ENCODE measurements at regions not wholly inside any gene's neighbourhood (a gene's known extent, or its start where the extent isn't known, plus 50 kb on each side); places are given as distances from the start of the nearest gene placed in this dataset.
A peak's percentile ranks its signal among the peaks of the same experiment; 100 is the strongest.

- DNase-seq (ENCODE audit: low spot score): no peak
Measured at GRCh38 chr21:25329227-25329825, 278.0 kb downstream of the MRPL39 start.

GRCh38 chr21:25328736-25329135, 278.5 kb downstream of the MRPL39 start:
- DNase-seq (ENCODE audit: low spot score): no peak

GRCh38 chr21:25326181-25326580, 281.1 kb downstream of the MRPL39 start:
- DNase-seq (ENCODE audit: low spot score): no peak

GRCh38 chr21:25324666-25325065, 282.6 kb downstream of the MRPL39 start:
- DNase-seq (ENCODE audit: low spot score): no peak

GRCh38 chr21:25323356-25323949, 283.8 kb downstream of the MRPL39 start:
- DNase-seq (ENCODE audit: low spot score): no peak

- DNase-seq (ENCODE audit: low spot score): no peak
Measured at GRCh38 chr21:25314247-25314646, 293.0 kb downstream of the MRPL39 start.

- peak; percentile 20 for DNase-seq (ENCODE audit: low spot score)
Measured at GRCh38 chr21:25313829-25314228, 293.5 kb downstream of the MRPL39 start.

GRCh38 chr21:25307489-25307888, 299.8 kb downstream of the MRPL39 start:
- no peak for DNase-seq (ENCODE audit: low spot score)

GRCh38 chr21:25304611-25305010, 302.7 kb downstream of the MRPL39 start:
- DNase-seq (ENCODE audit: low spot score): no peak

- no peak for DNase-seq (ENCODE audit: low spot score)
Measured at GRCh38 chr21:25300632-25301031, 306.6 kb downstream of the MRPL39 start.

GRCh38 chr21:25298512-25299491, 308.5 kb downstream of the MRPL39 start:
- DNase-seq (ENCODE audit: low spot score): no peak

- DNase-seq (ENCODE audit: low spot score): no peak
Measured at GRCh38 chr21:25297117-25297516, 310.2 kb downstream of the MRPL39 start.

- no peak for DNase-seq (ENCODE audit: low spot score)
Measured at GRCh38 chr21:25296252-25296651, 311.0 kb downstream of the MRPL39 start.

- DNase-seq (ENCODE audit: low spot score): no peak
Measured at GRCh38 chr21:25292396-25292795, 314.9 kb downstream of the MRPL39 start.

- no peak for DNase-seq (ENCODE audit: low spot score)
Measured at GRCh38 chr21:25283720-25284119, 323.6 kb downstream of the MRPL39 start.

- no peak for DNase-seq (ENCODE audit: low spot score)
Measured at GRCh38 chr21:25281134-25281533, 326.1 kb downstream of the MRPL39 start.

GRCh38 chr21:25280061-25280460, 327.2 kb downstream of the MRPL39 start:
- DNase-seq (ENCODE audit: low spot score): no peak

GRCh38 chr21:25273959-25274358, 333.3 kb downstream of the MRPL39 start:
- no peak for DNase-seq (ENCODE audit: low spot score)

GRCh38 chr21:25254491-25255174, 352.6 kb downstream of the MRPL39 start:
- DNase-seq (ENCODE audit: low spot score): no peak

GRCh38 chr21:25246546-25246945, 360.7 kb downstream of the MRPL39 start:
- DNase-seq (ENCODE audit: low spot score): no peak

- no peak for DNase-seq (ENCODE audit: low spot score)
Measured at GRCh38 chr21:25244735-25245134, 362.5 kb downstream of the MRPL39 start.

- DNase-seq (ENCODE audit: low spot score): no peak
Measured at GRCh38 chr21:25243808-25244207, 363.5 kb downstream of the MRPL39 start.
